ENCODE measurements at regions not wholly inside any gene's neighbourhood (a gene's known extent, or its start where the extent isn't known, plus 50 kb on each side); places are given as distances from the start of the nearest gene placed in this dataset.

DNA sequence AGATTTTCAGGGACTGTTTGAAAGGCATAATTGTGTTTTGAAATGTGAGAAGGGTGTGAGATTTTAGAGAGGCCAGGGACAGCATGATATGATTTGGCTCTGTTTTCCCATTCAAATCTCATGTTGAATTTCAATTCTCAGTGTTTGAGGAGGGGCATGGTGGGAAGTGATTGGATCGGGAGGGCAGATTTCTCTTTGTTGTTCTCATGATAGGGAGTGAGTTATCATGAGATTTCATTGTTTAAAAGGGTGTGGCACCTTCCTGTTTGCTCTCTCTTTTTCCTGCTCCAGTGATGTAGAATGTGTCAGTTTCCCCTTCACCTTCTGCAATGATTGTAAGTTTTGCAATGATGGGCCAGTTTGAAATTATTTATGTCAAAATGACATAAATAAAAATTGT, 113.0 kb upstream of the PCDH15 start:
- Mint-ChIP-seq H3K27ac (no peak overlapping the region), H3K27me3 (ENCODE audit: low read depth) (no peaks in the 10 kb centered on the region), H3K4me1 (ENCODE audit: low read depth) (no peaks in the 10 kb centered on the region), H3K4me3 (no peak overlapping the region), H3K9me3 (peaks cover 3 to 8% of the 10 kb centered on the region in 2 donors), H3K36me3 (ENCODE audit: insufficient read depth in 2 of 2) (no peaks in the 10 kb centered on the region)
- ATAC-seq (replicated peaks in 1 of 2) (no peak), DNase-seq (no peak)

DNA sequence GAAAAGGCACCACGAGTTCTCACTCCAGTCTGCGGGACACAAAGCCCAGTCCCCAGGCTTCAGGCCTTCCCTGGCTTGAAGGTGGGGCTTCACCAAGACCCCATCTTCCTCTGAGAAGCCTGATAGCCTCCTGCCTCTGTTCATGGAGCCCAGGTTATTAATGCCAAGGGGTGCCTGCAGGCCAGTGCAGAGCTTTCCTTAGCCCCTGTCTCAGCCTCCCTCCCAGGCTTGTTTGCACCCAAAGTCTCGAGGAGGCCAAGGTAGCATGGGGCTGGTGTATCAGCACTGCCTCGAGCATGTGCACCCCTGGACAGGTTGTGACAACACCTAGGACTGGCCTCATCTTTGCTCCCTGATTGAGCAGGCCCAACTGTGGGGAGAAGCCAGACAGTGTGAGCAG, 108.1 kb upstream of the PCDH15 start:
- Mint-ChIP-seq H3K9me3 (peaks cover 3 to 9% of the 10 kb centered on the region in 2 donors), H3K4me3 (no peak overlapping the region), H3K27me3 (ENCODE audit: low read depth) (no peaks in the 10 kb centered on the region), H3K36me3 (ENCODE audit: insufficient read depth in 2 of 2) (no peaks in the 10 kb centered on the region), H3K4me1 (ENCODE audit: low read depth) (no peaks in the 10 kb centered on the region), H3K27ac (no peak overlapping the region)
- ATAC-seq (replicated peaks in 1 of 2) (no peak), DNase-seq (no peak)

DNA sequence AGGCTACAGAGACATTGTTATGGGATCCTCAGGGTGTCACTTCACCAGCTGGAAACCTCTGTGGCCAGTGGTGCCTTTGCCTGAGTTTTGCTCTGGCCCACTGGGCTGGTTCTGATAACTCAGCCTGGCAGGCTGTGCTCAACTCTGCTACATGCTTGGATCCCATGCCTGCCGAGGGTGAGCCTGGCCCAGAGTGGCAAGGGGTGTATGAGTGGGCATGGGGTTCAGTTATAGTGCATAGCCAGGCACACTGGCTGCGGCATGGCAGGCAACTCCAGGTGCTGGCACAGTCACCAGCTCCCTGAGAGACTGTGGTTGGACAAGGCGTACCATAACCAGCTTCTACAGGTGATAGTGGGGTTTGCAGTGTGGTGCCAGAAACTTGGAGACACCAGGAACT, 107.0 kb upstream of the PCDH15 start:
- H3K4me1 Mint-ChIP-seq (ENCODE audit: low read depth), result no peaks in the 10 kb centered on the region
- ATAC-seq (replicated peaks in 1 of 2) (no peak), DNase-seq (no peak)
- no peak overlapping the region for H3K27ac Mint-ChIP-seq
- H3K9me3 Mint-ChIP-seq, result peaks cover 3 to 9% of the 10 kb centered on the region in 2 donors
- no peak overlapping the region for H3K4me3 Mint-ChIP-seq
- H3K27me3 Mint-ChIP-seq (ENCODE audit: low read depth), result no peaks in the 10 kb centered on the region
- H3K36me3 Mint-ChIP-seq (ENCODE audit: insufficient read depth in 2 of 2), result no peaks in the 10 kb centered on the region

DNA sequence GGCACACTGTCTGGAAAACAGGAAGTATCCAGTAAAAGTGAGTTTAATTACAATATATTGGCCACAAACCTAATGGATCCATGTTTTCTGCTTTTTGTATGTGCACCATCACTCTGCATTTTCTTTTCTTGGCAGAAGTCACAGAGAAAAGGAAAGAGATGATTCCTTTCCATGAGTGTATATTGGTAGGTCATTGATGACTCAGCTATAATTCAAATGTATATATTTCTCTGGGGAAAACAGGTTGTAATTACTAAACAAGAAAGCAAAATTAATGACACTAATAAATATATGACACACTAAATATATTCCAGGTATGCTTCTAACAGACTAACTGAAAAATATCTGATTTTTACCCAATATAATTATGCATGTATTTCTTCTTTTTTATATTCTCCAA, 105.9 kb upstream of the PCDH15 start:
- DNase-seq (no peak), ATAC-seq (replicated peaks in 1 of 2) (no peak)
- Mint-ChIP-seq H3K27ac (no peak overlapping the region), H3K27me3 (ENCODE audit: low read depth) (no peaks in the 10 kb centered on the region), H3K4me3 (no peak overlapping the region), H3K4me1 (ENCODE audit: low read depth) (no peaks in the 10 kb centered on the region), H3K9me3 (peaks cover 0 to 7% of the 10 kb centered on the region in 2 donors), H3K36me3 (ENCODE audit: insufficient read depth in 2 of 2) (no peaks in the 10 kb centered on the region)

DNA sequence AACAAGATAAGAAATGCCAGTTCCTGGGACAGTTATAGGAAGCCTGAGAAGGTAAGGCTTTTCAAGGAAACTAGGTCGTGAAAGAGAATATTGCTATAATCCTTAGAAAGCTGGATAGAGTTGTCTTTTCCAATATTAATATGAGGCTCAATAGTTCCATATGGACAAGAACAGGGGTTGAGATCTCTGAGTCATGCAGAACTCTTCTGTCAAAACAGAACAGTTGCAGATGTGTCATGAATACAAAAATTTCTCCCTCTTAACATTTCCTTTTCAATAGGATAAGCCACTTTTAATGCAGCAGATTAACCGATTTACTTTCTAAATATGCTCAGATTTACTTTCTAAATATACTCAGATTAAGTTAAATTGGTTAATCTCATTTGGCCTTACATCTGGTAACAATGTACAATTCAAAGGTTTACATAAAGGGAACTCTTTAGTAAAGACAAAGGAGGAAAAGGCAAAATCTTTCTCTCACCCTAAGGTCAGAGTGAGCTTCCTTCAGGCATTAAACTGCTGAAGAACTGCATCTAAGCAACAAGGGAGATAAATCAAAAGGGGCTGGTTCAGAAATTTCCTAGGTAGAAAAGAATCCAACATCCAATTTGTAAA, 104.7 kb upstream of the PCDH15 start:
- no peak overlapping the region for H3K27ac Mint-ChIP-seq
- ATAC-seq (replicated peaks in 1 of 2) (no peak), DNase-seq (no peak)
- no peaks in the 10 kb centered on the region for H3K4me1 Mint-ChIP-seq (ENCODE audit: low read depth)
- H3K36me3 Mint-ChIP-seq (ENCODE audit: insufficient read depth in 2 of 2), result no peaks in the 10 kb centered on the region
- H3K4me3 Mint-ChIP-seq, result no peak overlapping the region
- H3K27me3 Mint-ChIP-seq (ENCODE audit: low read depth), result no peaks in the 10 kb centered on the region
- H3K9me3 Mint-ChIP-seq, result peaks cover 0 to 5% of the 10 kb centered on the region in 2 donors

DNA sequence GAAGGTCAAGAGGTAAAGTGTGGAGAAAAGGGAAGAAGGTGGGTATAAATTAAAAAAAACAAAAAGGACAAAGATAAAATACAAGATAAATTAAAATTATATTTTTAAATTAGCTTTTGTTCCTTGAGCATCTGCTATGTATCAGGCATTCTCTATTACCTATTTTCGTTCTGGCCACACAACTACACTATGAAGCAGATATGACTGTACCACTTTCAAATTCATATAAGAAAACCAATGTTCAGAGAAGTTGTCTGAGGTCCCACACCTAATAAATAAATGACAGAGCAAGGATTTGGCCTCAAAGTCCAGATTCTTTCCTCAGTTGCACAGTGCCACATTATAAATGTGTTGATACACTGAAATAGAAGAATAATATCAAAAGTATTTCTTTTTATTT, 103.8 kb upstream of the PCDH15 start:
- H3K27me3 Mint-ChIP-seq (ENCODE audit: low read depth), result no peaks in the 10 kb centered on the region
- ATAC-seq (replicated peaks in 1 of 2), result no peak
- no peak overlapping the region for H3K27ac Mint-ChIP-seq
- H3K4me1 Mint-ChIP-seq (ENCODE audit: low read depth), result no peaks in the 10 kb centered on the region
- H3K36me3 Mint-ChIP-seq (ENCODE audit: insufficient read depth in 2 of 2), result no peaks in the 10 kb centered on the region
- no peak overlapping the region for H3K4me3 Mint-ChIP-seq
- no peak for DNase-seq
- H3K9me3 Mint-ChIP-seq, result peaks cover 0 to 5% of the 10 kb centered on the region in 2 donors

DNA sequence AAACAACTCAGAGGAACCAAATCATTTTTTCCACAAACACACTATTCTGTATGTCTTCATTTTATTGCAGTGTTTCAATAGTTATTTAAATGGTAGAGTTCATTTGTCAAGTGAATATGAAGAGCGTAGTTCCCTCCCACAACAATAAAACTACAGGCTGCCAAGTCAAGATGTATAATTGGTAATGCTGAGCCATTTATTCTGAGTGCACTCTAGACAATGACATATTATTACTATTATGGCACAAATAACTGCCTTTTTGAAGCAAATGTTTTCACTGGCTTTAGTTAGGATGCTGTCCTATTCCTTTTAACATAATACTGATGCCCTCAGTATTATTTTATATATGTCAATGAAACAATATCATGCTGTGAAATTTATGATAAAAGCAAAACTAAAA, 102.7 kb upstream of the PCDH15 start:
- Mint-ChIP-seq H3K27ac (no peak overlapping the region), H3K4me1 (ENCODE audit: low read depth) (no peaks in the 10 kb centered on the region), H3K36me3 (ENCODE audit: insufficient read depth in 2 of 2) (no peaks in the 10 kb centered on the region), H3K9me3 (peaks cover 0 to 5% of the 10 kb centered on the region in 2 donors), H3K27me3 (ENCODE audit: low read depth) (no peaks in the 10 kb centered on the region), H3K4me3 (no peak overlapping the region)
- no peak for DNase-seq
- ATAC-seq (replicated peaks in 1 of 2), result no peak

DNA sequence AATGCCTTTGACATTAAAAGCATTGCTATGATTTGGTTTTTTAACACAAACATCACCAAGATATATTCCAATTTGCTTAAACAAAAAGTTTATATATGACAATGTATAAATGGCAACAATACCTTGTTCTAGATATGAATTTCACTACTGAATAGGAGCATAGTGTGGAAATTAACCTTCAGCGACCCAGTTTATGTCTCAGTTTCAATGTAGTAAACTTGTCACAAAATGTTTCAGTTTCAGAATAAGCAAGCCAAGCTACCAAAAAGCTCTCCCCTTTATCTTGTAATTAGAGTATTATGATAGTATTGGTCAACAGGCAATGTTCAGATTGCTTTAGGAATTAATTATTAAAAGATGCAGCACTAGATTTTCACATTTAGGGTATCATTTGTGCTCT, 99.6 kb upstream of the PCDH15 start:
- Mint-ChIP-seq H3K4me3 (no peak overlapping the region), H3K27ac (no peak overlapping the region), H3K36me3 (ENCODE audit: insufficient read depth in 2 of 2) (no peaks in the 10 kb centered on the region), H3K27me3 (ENCODE audit: low read depth) (no peaks in the 10 kb centered on the region), H3K9me3 (peaks cover 0 to 2% of the 10 kb centered on the region in 2 donors), H3K4me1 (ENCODE audit: low read depth) (no peaks in the 10 kb centered on the region)
- DNase-seq (no peak), ATAC-seq (replicated peaks in 1 of 2) (no peak)

DNA sequence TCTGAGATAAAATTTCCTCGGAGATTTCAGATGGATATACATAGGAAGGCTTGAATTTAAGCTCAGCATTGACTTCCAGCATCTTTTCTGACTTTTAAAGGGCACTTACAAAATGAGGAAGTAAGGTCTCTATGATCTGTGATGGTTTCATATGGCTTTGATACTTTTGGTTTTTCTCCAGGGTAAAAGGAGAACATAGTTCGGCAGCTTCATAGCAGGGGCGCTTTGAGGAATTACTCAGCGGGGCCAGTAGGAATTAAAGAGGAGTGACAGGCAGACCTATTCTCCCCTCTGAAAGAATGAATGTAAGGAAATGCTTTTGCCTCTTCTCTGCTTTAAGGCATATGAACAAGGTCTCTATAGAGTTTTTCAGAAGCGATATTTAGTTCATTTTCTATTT, 80.0 kb upstream of the PCDH15 start:
- H3K27me3 Mint-ChIP-seq (ENCODE audit: low read depth), result no peaks in the 10 kb centered on the region
- H3K4me3 Mint-ChIP-seq, result no peak overlapping the region
- no peak for ATAC-seq (replicated peaks in 1 of 2)
- peaks cover 0 to 2% of the 10 kb centered on the region in 2 donors for H3K9me3 Mint-ChIP-seq
- no peaks in the 10 kb centered on the region for H3K4me1 Mint-ChIP-seq (ENCODE audit: low read depth)
- H3K36me3 Mint-ChIP-seq (ENCODE audit: insufficient read depth in 2 of 2), result no peaks in the 10 kb centered on the region
- no peak for DNase-seq
- H3K27ac Mint-ChIP-seq, result no peak overlapping the region

DNA sequence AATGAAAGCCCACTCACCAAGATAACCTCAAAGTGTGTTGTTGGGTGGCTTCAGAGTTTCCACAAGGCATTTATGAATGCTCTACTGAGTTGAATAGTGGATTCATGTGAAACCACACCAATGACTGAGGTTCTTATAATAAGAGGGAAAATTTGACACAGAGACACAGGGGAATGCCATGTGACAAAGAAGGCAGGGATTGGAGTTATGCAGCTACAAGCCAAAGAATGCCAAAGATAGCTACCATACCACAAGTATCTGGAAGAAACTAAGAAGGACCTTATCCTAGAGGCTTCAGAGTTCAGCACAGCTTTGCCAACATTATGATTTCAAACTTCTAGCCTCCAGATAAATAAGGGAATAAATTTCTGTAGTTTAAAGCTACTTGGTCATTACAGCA, 68.0 kb upstream of the PCDH15 start:
- Mint-ChIP-seq H3K9me3 (peaks cover 4 to 5% of the 10 kb centered on the region in 2 donors), H3K27me3 (ENCODE audit: low read depth) (no peaks in the 10 kb centered on the region), H3K4me1 (ENCODE audit: low read depth) (no peaks in the 10 kb centered on the region), H3K27ac (no peak overlapping the region), H3K4me3 (no peak overlapping the region), H3K36me3 (ENCODE audit: insufficient read depth in 2 of 2) (no peaks in the 10 kb centered on the region)
- DNase-seq (no peak), ATAC-seq (replicated peaks in 1 of 2) (no peak)

DNA sequence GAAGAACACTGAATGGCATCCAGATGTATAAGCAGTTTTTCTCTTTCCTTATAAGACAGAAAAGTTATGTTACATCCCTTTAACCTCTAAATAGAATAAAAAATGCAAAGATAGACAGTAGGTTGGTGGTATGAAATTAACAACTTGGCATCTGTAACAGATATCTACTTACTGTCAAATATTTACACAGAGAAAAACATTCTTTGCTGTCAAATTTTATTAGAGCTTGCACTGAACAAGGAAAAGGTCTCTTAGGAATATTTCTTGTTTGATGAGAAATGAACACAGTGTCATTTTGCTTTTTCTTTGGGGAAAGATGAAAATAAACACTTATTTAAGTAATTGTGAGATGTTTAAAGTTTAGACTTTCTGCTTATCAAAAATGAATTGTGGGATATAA, 65.6 kb upstream of the PCDH15 start:
- no peak overlapping the region for H3K4me3 Mint-ChIP-seq
- no peak overlapping the region for H3K27ac Mint-ChIP-seq
- no peaks in the 10 kb centered on the region for H3K36me3 Mint-ChIP-seq (ENCODE audit: insufficient read depth in 2 of 2)
- H3K4me1 Mint-ChIP-seq (ENCODE audit: low read depth), result no peaks in the 10 kb centered on the region
- DNase-seq (no peak), ATAC-seq (replicated peaks in 1 of 2) (no peak)
- H3K9me3 Mint-ChIP-seq, result peaks cover 3% of the 10 kb centered on the region in 2 donors
- no peaks in the 10 kb centered on the region for H3K27me3 Mint-ChIP-seq (ENCODE audit: low read depth)

DNA sequence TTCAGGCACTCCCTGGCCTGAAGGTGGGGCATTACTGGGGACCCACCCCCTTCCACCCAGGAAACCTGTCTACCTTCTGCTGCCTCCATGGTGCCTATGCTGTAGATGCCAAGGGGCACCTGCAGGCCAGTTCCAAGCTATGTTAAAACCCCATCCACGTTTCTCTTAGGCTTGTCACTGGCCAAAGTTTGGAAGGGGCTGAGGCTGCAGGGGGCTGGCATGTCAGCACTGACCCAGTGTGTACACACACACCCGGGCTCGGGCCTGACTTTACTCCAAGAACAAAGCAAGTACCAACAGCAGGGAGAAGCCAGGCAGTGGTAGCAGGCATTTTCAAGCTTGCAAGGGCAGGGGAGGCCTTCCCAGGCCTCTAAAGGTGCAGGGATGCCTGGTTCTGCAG, 53.8 kb upstream of the PCDH15 start:
- no peaks in the 10 kb centered on the region for H3K4me1 Mint-ChIP-seq (ENCODE audit: low read depth)
- H3K36me3 Mint-ChIP-seq (ENCODE audit: insufficient read depth in 2 of 2), result no peaks in the 10 kb centered on the region
- ATAC-seq (replicated peaks in 1 of 2), result no peak
- H3K9me3 Mint-ChIP-seq, result peaks cover under 1 to 4% of the 10 kb centered on the region in 2 donors
- no peak overlapping the region for H3K27ac Mint-ChIP-seq
- no peaks in the 10 kb centered on the region for H3K27me3 Mint-ChIP-seq (ENCODE audit: low read depth)
- no peak for DNase-seq
- H3K4me3 Mint-ChIP-seq, result no peak overlapping the region

DNA sequence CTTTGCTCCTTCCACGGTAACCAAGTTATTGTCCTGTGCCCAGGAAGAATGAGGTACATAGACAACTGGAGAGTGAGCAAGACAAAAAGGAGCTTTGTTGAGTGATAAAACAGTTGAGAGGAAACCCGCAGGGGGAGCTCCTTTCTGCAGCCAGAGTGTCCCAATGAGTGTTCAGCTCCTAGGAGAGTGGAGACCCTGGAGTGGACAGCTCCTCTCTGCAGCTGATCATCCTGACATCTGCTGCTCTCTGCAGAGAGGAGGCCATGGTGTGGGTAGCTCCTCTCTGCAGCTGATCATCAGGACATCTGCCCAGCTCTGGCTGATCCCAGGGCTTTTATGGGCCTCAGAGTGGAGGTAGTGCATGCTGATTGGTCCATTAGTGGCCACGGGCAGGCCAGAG, 53.4 kb upstream of the PCDH15 start:
- no peaks in the 10 kb centered on the region for H3K36me3 Mint-ChIP-seq (ENCODE audit: insufficient read depth in 2 of 2)
- DNase-seq (no peak), ATAC-seq (replicated peaks in 1 of 2) (no peak)
- no peaks in the 10 kb centered on the region for H3K27me3 Mint-ChIP-seq (ENCODE audit: low read depth)
- H3K4me1 Mint-ChIP-seq (ENCODE audit: low read depth), result no peaks in the 10 kb centered on the region
- no peak overlapping the region for H3K27ac Mint-ChIP-seq
- no peak overlapping the region for H3K4me3 Mint-ChIP-seq
- H3K9me3 Mint-ChIP-seq, result peaks cover 0 to 4% of the 10 kb centered on the region in 2 donors

DNA sequence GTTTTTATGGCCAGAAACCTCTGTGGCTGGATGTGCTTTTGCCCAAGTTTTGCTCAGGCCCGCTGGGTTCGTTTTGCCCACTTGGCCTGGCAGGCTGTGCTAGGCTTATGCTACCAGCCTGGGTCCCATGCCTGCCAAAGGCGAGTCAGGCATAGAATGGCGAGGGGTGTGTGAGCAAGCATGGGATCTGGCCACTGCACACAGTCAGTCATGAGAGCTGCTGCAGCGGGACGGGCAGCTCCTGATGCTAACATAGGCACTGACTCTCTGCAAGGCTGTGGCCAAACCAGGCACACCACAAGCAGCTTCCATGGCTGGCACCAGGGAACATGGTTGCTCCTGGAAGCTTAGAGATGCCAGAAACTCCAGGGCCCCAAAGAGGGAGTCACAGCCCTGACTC, 52.9 kb upstream of the PCDH15 start:
- Mint-ChIP-seq H3K36me3 (ENCODE audit: insufficient read depth in 2 of 2) (no peaks in the 10 kb centered on the region), H3K27me3 (ENCODE audit: low read depth) (no peaks in the 10 kb centered on the region), H3K9me3 (peaks cover 0 to 3% of the 10 kb centered on the region in 2 donors), H3K4me3 (no peak overlapping the region), H3K4me1 (ENCODE audit: low read depth) (no peaks in the 10 kb centered on the region), H3K27ac (no peak overlapping the region)
- DNase-seq (no peak), ATAC-seq (replicated peaks in 1 of 2) (no peak)

Measured in activated T-cell treated with anti-CD3 and anti-CD28 coated beads, Interleukin-2, amount 50 U/mL, for 72 hours (primary cell).